ENCODE measurements at regions not wholly inside any gene's neighbourhood (a gene's known extent, or its start where the extent isn't known, plus 50 kb on each side); places are given as distances from the start of the nearest gene placed in this dataset.

- Histone ChIP-seq H3K4me1 (ENCODE audit: control insufficient read depth, insufficient read depth, low read length) (no peaks in the 10 kb centered on the region), H3K9me3 (ENCODE audit: control insufficient read depth, low read length) (no peaks in the 10 kb centered on the region), H3K9ac (ENCODE audit: extremely low read depth, low read length, poor library complexity, severe bottlenecking) (no peak overlapping the region), H3K27ac (ENCODE audit: low read depth, low read length) (no peak overlapping the region), H3K36me3 (ENCODE audit: control insufficient read depth, insufficient read depth, low read length) (no peaks in the 10 kb centered on the region), H3K27me3 (ENCODE audit: control insufficient read depth, insufficient read depth, low read length, poor library complexity, severe bottlenecking) (peaks cover 13% of the 10 kb centered on the region), H3K4me3 (ENCODE audit: low read length) (no peak overlapping the region)
- TF ChIP-seq, protein P1, sequence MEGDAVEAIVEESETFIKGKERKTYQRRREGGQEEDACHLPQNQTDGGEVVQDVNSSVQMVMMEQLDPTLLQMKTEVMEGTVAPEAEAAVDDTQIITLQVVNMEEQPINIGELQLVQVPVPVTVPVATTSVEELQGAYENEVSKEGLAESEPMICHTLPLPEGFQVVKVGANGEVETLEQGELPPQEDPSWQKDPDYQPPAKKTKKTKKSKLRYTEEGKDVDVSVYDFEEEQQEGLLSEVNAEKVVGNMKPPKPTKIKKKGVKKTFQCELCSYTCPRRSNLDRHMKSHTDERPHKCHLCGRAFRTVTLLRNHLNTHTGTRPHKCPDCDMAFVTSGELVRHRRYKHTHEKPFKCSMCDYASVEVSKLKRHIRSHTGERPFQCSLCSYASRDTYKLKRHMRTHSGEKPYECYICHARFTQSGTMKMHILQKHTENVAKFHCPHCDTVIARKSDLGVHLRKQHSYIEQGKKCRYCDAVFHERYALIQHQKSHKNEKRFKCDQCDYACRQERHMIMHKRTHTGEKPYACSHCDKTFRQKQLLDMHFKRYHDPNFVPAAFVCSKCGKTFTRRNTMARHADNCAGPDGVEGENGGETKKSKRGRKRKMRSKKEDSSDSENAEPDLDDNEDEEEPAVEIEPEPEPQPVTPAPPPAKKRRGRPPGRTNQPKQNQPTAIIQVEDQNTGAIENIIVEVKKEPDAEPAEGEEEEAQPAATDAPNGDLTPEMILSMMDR (conservative IDR thresholded peaks at IDR 0.05) = no peak
- Mint-ChIP-seq H3K27ac (no peak overlapping the region), H3K4me1 (peaks cover 12% of the 10 kb centered on the region), H3K36me3 (ENCODE audit: low read depth) (no peaks in the 10 kb centered on the region), H3K27me3 (ENCODE audit: insufficient read depth) (peaks cover 56% of the 10 kb centered on the region), H3K4me3 (no peak overlapping the region), H3K9me3 (no peaks in the 10 kb centered on the region)
- 83 to 85% methylated on average over 6 of the region's 6 CpGs for WGBS, 2 experiments (ENCODE audit: insufficient coverage in 1 of 2, insufficient read length in 1 of 2)
- peak; percentile 41 for DNase-seq
Measured at GRCh38 chr2:121004950-121005349, 269.3 kb downstream of the GLI2 start.

DNA sequence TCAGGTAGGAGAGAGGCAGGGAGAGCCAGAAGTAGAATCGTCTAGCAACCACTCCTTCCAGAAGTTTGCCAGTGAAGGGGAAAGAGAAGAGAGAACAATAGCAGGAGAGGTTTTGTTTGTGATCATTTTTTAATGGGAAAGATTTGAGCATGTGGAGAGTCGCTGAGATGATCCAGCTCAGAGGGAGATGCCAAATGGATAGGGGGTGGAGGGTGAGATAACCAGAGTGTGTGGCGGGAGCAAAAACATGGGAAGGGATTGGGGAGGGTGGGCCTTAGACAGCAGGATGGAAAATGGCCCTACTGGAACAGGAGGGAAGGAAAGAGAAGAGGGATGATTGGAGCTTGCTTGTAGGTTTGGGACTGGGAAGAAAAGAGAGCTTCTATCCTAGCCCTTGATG, 269.8 kb downstream of the GLI2 start:
- no peak overlapping the region for H3K27ac Mint-ChIP-seq
- whole genome bisulfite sequencing, 2 experiments (ENCODE audit: insufficient coverage in 1 of 2, insufficient read length in 1 of 2) = 87 to 94% methylated on average over 3 of the region's 3 CpGs
- no peaks in the 10 kb centered on the region for H3K9me3 Mint-ChIP-seq
- H3K4me3 Mint-ChIP-seq = no peak overlapping the region
- Histone ChIP-seq H3K36me3 (ENCODE audit: control insufficient read depth, insufficient read depth, low read length) (no peaks in the 10 kb centered on the region), H3K4me1 (ENCODE audit: control insufficient read depth, insufficient read depth, low read length) (no peaks in the 10 kb centered on the region), H3K4me3 (ENCODE audit: low read length) (no peak overlapping the region), H3K9ac (ENCODE audit: extremely low read depth, low read length, poor library complexity, severe bottlenecking) (no peak overlapping the region), H3K27me3 (ENCODE audit: control insufficient read depth, insufficient read depth, low read length, poor library complexity, severe bottlenecking) (peaks cover 13% of the 10 kb centered on the region), H3K9me3 (ENCODE audit: control insufficient read depth, low read length) (no peaks in the 10 kb centered on the region), H3K27ac (ENCODE audit: low read depth, low read length) (no peak overlapping the region)
- H3K36me3 Mint-ChIP-seq (ENCODE audit: low read depth) = no peaks in the 10 kb centered on the region
- peak; percentile 41 for DNase-seq
- TF ChIP-seq, protein P1 (conservative IDR thresholded peaks at IDR 0.05) = no peak
- peaks cover 53% of the 10 kb centered on the region for H3K27me3 Mint-ChIP-seq (ENCODE audit: insufficient read depth)
- peaks cover 12% of the 10 kb centered on the region for H3K4me1 Mint-ChIP-seq

DNA sequence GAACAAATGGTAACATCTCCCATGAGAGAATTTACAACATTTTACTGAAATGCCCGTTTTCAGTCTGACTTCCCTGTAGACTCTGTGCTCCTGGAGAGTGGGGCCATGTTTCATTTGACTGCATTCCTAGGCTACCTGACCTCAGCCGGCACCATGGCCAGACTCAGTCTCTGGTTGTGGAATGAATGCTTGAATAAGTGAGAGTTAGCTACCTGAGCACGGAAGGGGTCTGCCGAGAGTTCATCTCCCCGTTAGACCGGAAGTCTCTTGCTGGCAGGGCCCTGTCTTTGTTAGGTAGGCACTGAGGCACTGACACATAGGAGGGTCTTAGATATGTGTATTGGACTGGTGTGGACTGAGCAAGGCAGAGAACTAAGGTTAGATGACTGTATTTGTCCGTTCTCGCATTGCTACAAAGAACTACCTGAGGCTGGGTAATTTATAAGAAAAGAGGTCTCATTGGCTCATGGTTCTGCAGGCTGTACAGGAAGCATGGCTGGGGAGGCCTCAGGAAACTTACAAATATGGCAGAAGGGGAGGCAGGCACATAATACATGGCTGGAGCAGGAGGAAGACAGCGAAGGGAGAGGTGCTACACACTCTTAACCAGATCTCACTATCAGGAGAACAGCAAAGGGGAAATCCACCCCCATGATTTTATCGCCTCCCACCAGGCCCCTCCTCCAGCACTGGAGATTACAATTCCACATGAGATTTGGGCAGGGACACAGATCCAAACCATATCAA, 271.2 kb downstream of the GLI2 start:
- H3K27ac ChIP-seq (ENCODE audit: low read depth, low read length) = no peak overlapping the region
- H3K9ac ChIP-seq (ENCODE audit: extremely low read depth, low read length, poor library complexity, severe bottlenecking) = no peak overlapping the region
- H3K36me3 ChIP-seq (ENCODE audit: control insufficient read depth, insufficient read depth, low read length) = no peaks in the 10 kb centered on the region
- peak; percentile 35 for DNase-seq
- Mint-ChIP-seq H3K4me3 (no peak overlapping the region), H3K36me3 (ENCODE audit: low read depth) (no peaks in the 10 kb centered on the region), H3K4me1 (peaks cover 12% of the 10 kb centered on the region), H3K9me3 (peaks cover 3% of the 10 kb centered on the region), H3K27me3 (ENCODE audit: insufficient read depth) (peaks cover 52% of the 10 kb centered on the region), H3K27ac (no peak overlapping the region)
- no peaks in the 10 kb centered on the region for H3K9me3 ChIP-seq (ENCODE audit: control insufficient read depth, low read length)
- 83 to 87% methylated on average over 4 to 10 of the region's 10 CpGs for WGBS, 2 experiments (ENCODE audit: insufficient coverage in 1 of 2, insufficient read length in 1 of 2)
- peaks cover 13% of the 10 kb centered on the region for H3K27me3 ChIP-seq (ENCODE audit: control insufficient read depth, insufficient read depth, low read length, poor library complexity, severe bottlenecking)
- TF ChIP-seq, protein P1 (conservative IDR thresholded peaks at IDR 0.05) = no peak
- H3K4me3 ChIP-seq (ENCODE audit: low read length) = no peak overlapping the region
- no peaks in the 10 kb centered on the region for H3K4me1 ChIP-seq (ENCODE audit: control insufficient read depth, insufficient read depth, low read length)
